DMS 273 treated with DMSO at 0.1 percent for 48 hours (cell line): ENCODE measurements at regions not wholly inside any gene's neighbourhood (a gene's known extent, or its start where the extent isn't known, plus 50 kb on each side); places are given as distances from the start of the nearest gene placed in this dataset.

Source experiments
- DNase-seq: peaks from one replicate; lab custom pipeline; 2025; lab: John Stamatoyannopoulos, UW

DNA sequence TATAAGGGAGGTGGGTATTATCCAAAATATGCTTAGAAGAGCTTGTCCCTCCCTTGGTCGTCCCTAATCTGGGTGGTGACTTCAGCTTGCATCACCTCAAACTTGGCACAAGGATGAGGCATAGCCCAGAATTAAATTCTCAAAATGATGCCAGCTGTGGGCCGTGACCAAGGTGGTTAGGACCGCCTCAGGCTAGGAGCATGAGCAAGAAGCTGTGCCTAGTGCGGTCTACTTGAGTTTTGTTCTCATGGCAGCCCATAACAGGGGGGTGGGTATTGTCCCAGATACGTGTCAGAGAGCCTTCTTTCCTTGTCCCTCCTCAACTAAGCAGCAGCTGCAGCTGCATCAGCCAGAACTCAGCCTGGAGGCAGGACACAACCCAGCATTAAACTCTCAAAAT is 2620.0 kb downstream of the PCDH7 start:
- DNase-seq = no peak

DNA sequence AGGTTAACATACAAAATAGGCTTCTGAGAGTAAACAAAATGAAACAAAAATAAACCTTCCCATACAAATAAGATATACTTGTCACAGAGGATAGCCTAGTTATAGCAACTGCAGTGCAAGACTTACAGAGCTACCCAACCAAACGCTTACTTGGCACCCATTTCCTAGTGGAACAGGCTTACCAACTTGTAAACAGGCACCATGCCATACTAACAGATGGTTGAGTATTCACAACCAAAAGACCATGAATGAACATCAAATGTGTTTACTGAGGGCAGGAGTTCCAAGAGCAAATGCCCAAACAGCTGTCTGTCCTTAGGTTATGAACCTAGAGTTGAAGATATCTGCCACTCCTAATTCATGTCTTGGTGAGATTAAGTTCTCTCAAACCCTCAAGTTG is 2629.2 kb downstream of the PCDH7 start:
- DNase-seq = peak; percentile 87

DNA sequence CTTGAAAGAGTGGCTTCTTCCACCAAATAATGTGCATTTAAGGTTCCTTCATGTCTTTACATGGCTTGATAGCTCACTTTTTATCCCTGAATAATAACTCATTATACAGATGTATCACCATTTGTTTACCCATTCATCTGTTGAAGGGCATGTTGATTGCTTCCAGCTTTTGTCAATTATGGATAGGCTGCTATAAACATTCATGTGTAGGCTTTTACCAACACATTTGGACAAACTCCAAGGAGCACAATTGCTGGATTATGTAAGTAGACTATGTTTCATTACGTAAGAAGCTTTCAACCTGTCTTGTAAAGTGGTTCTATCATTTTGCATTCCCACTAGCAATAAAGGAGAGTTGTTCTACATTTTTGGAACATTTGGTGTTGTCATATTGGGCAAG is 2637.0 kb downstream of the PCDH7 start:
- DNase-seq = no peak

DNA sequence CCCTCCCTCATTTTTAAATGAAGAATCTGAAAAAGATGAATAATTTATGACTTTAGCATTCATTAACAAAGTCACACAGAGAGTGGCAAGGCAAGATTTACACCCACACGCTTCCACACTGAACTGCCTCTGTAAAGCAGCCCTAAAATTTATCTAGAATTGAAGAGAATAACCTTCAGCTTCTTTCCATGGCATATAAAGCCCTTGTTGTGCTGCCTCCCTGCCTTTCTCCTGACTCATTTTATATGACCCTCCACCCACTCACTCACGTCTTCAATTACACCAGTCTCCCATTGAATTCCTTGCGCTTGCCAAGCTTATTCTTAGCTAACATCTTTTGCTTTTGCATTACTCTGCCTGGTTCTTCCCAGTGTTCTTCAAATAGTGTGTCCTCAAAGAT is 2649.3 kb downstream of the PCDH7 start:
- no peak for DNase-seq

DNA sequence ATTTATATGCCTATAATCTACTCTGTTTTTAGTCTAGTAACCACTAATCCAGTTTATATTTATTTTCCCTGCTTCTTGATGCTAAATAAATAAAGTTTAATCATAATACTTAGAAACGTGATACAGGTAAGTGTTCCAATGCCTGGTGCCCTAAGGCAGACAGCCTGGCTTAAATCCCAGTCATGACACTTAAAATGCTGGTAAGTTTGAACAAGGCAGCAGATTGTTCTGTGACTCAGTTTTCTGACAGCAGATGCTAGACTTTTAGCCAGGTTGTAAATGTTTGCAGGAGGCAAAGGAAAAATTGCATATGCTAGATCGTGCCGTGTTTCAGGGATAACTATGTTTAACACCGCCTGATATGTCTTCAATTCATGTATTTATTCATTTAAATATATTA is 2661.6 kb downstream of the PCDH7 start:
- peak; percentile 73 for DNase-seq

- no peak for DNase-seq
These were observed 2666.6 kb downstream of the PCDH7 start for GRCh38 chr4:33386764-33387163.

DNA sequence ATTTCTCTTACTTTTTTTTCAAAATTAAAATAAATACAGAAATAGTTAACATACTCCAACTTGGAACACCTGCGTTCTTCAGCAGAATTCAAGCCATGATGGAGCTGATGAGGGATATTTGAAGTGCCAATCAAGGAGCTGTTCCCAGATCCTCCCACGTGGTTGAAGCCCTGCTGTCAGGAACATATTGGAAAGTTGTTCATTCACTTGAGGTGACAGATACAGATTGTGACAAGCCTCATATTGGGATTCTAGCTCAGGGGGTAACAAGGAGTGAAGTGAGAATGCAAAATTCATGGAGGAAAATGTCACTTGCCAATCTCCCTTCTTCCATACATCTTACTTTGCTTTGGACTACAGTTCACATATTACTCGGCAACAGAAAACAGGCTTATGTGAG is 2670.8 kb downstream of the PCDH7 start:
- DNase-seq = no peak

- no peak for DNase-seq
These were observed 2675.7 kb downstream of the PCDH7 start for GRCh38 chr4:33395731-33396485.

DNA sequence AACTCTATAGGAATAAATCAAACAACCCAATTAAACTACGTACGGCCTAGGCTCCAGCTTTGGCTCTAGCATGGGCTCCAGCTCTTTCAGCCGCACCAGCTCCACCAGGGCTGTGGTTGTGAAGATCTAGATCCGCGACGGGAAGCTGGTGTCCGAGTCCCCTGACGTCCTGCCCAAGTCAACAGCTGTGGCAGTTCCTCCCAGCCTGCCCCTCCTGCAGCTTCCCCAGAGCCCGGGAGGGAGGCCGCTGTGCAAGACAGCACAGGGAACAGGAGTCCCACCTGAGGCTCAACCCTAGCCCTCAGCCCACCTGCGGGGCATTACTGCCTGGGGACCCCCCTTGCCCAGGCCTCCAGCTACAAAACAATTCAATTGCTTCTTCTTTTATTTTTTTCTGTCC is 2680.3 kb downstream of the PCDH7 start:
- DNase-seq = no peak

- no peak for DNase-seq
These were observed 2687.3 kb downstream of the PCDH7 start for GRCh38 chr4:33407496-33407895.

- no peak for DNase-seq
These were observed 2691.0 kb downstream of the PCDH7 start for GRCh38 chr4:33411182-33411581.

DNA sequence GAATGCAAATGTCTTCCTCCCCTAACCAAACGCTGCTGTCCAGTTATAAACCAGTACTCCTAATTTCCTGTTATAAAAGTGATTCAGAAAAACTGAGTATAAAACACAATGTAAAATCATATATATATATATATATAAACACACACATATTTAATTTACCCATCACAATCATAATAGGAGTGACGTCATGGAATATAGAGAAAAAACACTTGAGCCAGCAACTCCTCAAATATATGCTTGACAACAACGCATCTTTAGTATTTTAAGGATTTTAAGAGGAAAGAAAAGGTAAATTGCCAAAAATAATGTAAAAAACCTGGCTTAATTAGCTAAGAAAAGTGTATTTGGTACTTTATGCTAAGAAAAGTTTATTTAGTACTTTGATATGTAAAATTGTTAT is 2701.7 kb downstream of the PCDH7 start:
- no peak for DNase-seq

- DNase-seq = no peak
These were observed 2702.5 kb downstream of the PCDH7 start for GRCh38 chr4:33422656-33423055.

DNA sequence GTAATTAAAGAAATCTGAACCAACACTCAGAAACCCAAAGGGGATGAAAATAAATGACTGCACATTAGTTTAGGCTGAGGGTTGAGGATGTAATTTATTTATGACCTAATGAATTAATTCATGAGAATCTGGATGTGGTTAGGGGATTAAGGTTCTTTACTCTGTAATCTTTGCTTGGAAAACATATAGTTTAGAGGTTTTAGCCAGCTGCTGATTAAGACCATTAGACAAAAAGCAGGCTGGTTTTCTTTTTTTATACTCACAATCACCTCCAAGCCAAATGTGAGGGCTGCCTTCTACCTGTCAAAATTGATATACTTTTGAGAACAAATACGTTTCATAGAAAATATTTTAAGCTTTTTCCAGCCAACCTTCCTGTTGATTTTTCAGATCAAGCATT is 2705.8 kb downstream of the PCDH7 start:
- peak; percentile 4 for DNase-seq

GRCh38 chr4:33427676-33428075 is 2707.5 kb downstream of the PCDH7 start:
- DNase-seq = no peak

DNA sequence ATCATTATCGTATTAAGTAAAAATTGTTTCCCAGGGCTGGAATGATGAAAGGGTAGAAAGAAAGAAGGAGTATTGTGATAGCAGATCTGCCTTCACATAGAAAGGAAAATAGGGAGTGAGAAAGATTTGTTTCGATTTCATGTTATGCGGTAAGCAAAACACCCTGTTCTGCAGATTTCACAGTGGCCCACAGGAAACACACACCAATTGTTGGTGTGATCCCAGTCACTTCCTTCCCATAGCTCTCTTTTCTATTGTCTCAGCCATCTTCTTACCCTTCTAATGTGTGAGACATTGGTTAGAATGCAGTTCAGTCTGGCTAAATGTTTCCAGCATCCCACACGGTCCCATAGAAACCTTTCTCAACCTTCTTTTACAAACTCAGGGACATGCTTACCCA is 2709.8 kb downstream of the PCDH7 start:
- no peak for DNase-seq

DNA sequence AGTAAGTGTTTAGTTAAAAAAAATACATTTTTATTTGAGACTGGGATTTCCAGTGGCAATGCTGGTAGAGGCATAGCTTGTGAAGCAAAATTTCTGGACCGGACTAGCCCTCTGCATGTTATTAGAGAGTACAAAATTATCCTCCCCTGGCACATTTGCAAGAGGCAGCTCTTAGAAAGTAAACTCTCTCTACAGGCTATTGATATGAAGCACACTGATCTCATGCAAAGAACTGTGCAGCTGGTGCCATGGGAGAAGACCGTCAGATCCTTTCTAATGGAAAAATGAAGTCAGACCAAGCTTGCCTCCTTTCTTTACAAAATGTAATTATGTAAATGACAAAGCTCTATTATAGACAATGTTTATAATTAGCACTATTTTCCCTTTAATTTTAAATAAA is 2717.2 kb downstream of the PCDH7 start:
- DNase-seq = no peak

DNA sequence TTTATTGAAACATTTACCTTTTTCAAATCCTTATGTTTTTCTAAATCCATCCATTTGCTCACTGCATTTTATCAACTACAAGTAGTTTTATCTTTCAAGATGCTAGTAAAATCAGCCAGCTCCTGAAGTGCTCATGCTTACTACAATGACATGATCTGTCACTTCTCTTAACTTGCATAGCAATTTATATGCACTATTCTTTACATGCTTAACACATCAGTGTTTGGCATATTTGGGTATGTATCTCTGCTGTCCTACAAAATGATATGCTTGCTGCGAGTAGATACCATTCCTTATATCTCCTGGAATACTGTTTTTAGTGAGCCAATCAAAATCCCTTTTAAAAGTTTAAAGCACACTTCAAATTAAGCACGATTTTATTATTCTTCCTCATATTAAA is 2726.8 kb downstream of the PCDH7 start:
- DNase-seq = no peak

GRCh38 chr4:33448948-33449347 is 2728.8 kb downstream of the PCDH7 start:
- DNase-seq = no peak

DNA sequence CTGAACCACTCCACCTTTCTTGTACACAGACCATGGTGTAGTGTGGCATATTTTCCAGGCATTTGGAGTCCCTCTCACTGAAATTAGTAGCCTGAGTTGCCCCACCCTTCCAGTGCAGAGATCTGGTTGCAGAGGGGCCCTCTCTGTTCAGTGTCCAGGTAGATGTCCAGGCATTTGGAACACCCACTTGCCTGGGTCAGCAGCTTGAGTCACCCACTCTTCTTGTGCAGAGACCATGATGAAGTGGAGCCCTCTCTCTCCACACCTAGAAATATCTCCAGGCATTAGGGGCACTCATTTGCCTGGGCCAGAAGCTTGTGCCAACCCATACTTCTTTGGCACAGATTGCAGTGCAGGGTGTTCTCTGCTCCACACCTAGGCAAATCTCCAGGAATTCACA is 2733.3 kb downstream of the PCDH7 start:
- DNase-seq = no peak

- DNase-seq = no peak
These were observed 2733.7 kb downstream of the PCDH7 start for GRCh38 chr4:33453916-33454315.

GRCh38 chr4:33465565-33465964 is 2745.4 kb downstream of the PCDH7 start:
- DNase-seq = no peak

- no peak for DNase-seq
These were observed 2747.1 kb downstream of the PCDH7 start for GRCh38 chr4:33467291-33467690.

DNA sequence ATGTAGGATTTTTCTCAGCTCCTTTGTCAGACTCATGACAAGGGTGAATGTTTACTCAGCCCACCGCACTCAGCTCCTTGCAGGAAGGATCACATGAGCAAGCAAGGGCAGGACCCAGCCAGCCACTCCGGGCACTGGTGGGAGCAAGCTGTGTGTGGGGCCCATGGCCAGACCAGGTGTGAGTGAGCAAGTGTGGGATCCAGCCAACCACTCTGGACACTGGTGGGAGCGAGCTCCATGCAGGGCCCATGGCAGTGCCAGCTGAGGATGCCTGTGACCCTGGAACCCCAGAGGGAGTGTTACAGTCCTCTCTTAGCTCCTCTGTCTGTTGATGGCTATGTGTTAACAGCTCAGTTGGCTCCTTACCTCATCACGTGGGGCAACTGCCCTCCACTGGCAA is 2750.6 kb downstream of the PCDH7 start:
- DNase-seq = no peak

DNA sequence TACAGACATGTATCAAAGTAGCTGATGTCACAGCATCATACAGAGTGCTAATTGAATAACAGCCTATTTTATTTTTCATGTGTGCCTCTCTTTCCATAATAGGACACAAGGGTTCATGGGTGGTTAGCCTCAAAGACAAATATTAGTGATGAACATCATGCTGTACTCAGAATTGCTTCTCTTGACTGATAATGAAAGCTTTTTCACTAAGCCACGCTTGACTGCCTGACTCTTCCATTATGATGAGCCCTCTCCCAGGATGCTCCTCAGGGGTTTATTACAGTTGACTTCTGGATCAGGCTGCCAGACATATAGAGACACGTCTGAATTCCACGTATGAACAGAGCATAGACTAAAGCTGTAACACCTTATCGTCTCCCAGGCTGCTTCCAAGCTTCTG is 2757.5 kb downstream of the PCDH7 start:
- DNase-seq = no peak
